Femur (tissue), 1 donor: ENCODE measurements at regions not wholly inside any gene's neighbourhood (a gene's known extent, or its start where the extent isn't known, plus 50 kb on each side); places are given as distances from the start of the nearest gene placed in this dataset.

Source experiments
- DNase-seq: peaks from one replicate; pipeline ENCODE4 v3.0.0-alpha.2; 2017

GRCh38 chr1:213899413-213899812, 88.4 kb upstream of the PROX1 start:
- DNase-seq = no peak

GRCh38 chr1:213905344-213905743, 82.4 kb upstream of the PROX1 start:
- DNase-seq = peak; percentile 71

- DNase-seq = no peak
Observed at GRCh38 chr1:213908521-213908920, 79.3 kb upstream of the PROX1 start.

GRCh38 chr1:213914392-213914791, 73.4 kb upstream of the PROX1 start:
- peak; percentile 52 for DNase-seq

GRCh38 chr1:213921311-213921710, 66.5 kb upstream of the PROX1 start:
- DNase-seq = no peak

- DNase-seq = no peak
Observed at GRCh38 chr1:213921712-213922111, 66.1 kb upstream of the PROX1 start.

GRCh38 chr1:213925531-213926182, 62.1 kb upstream of the PROX1 start:
- no peak for DNase-seq

GRCh38 chr1:213927846-213928245, 59.9 kb upstream of the PROX1 start:
- DNase-seq = no peak

GRCh38 chr1:213929398-213929797, 58.4 kb upstream of the PROX1 start:
- no peak for DNase-seq

GRCh38 chr1:213931836-213932235, 55.9 kb upstream of the PROX1 start:
- no peak for DNase-seq

GRCh38 chr1:213933336-213933735, 54.4 kb upstream of the PROX1 start:
- no peak for DNase-seq

- no peak for DNase-seq
Observed at GRCh38 chr1:213934649-213935048, 53.1 kb upstream of the PROX1 start.

GRCh38 chr1:213936571-213936970, 51.2 kb upstream of the PROX1 start:
- no peak for DNase-seq
